IPS DF 19.7 (cell line): ENCODE measurements at regions not wholly inside any gene's neighbourhood (a gene's known extent, or its start where the extent isn't known, plus 50 kb on each side); places are given as distances from the start of the nearest gene placed in this dataset.
"Not testable (repeated sequence)": the region's sequence is repeated elsewhere in the genome, so short reads cannot be mapped to it uniquely, and the experiment has no call there.

Experiments
- DNase-seq: peaks from one replicate; pipeline ENCODE4 v3.0.0-alpha.2; 2013; ENCODE audit warnings: low read depth, low spot score

DNA sequence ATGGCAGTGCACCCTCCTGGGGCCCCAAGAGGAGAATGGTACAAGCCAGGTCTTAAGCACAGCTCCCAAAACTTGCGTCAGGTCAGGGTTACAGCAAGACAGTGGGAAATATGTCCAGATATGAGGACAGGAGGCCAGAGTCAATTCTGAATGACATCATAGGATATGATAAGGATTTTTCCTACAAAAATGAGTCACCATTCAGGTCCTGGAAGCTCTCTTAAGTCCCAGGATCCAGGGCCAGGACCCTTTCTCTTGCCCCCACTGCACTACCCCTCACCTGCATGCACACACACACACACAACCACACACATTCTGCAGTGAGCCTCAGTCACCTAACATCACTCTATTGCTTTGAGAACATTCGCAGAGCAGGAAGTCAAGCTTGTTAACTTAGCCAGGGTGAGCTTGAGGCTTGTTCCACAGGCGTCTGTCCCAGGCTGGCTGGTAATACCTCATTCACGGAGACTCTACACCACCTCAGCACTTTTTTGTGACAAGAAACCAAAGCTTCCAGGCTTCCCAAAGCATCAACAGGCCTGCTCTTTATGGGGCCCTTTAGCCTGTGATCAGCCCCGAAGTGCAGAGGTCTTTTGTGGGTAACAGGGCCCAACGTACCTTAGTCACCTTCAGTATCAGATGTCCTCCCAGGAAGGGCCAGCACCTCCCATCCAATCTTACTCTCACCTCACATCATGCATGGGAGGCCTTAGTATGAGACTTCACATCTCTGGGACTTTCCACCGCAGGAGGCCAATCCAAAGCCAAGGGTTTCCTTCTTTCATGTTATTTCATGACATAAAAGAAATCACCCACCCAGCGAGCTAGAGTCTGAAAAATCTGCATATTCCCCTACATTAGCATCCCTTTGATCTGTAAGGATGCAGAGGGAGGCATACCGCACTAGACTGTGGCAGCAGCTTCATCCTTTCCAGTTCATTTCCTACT, 74.0 kb upstream of the LIPC start:
- no peak for DNase-seq

DNA sequence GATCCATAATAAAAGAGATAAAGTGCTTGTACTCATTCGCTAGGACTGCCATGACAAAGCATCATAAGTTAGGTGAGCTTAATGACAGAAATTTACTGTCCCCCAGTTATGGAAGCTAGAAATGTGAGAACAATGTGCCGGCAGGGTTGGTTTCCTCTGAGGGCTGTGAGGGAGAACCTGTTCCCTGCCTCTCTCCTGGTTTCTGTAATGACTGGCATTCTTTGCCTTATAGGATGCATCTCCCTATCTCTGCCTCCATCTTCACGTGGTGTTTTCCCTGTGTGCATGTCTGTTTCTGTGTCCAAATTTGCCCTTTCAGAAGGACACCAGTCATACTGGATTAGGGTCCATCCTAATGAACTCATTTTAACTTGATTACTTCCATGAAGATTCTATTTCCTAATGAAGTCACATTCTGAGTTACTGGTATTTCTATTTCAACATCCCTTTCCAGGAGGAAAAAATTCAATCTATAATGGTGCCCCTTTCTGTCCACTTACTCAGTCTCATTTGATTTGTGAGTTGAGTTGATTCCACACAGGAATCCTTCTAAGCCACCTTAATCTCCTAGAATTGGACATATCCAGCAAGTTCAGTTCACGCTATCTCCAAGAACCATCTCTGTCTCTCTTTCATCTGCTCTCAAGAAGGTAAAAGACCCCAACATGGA, 71.2 kb upstream of the LIPC start:
- DNase-seq, result no peak

DNA sequence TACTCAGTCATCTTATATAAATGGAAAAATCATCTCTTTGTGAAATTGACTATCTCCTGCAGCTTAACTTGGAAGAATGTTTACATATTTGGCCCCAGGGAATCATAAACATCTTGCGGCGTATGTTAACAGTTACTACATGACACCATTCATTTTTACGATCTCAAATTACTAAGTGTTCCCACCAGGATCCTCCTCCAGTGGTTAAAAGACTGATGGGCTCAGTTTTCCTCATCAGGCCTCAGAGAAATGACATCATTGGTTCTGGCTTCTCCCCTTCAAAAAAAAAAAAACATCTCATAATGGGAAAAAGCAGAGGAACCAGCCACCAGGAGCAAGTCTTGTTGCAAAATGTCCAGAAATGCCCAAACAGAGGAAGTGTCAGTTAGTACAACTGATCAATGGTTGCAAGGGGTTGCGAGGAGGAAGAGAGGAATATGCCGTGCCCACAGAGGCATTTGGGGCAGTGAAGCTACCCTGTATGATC, 70.5 kb upstream of the LIPC start:
- DNase-seq, result no peak

- no peak for DNase-seq
Observed at GRCh38 chr15:58362262-58362922, 69.4 kb upstream of the LIPC start.

DNA sequence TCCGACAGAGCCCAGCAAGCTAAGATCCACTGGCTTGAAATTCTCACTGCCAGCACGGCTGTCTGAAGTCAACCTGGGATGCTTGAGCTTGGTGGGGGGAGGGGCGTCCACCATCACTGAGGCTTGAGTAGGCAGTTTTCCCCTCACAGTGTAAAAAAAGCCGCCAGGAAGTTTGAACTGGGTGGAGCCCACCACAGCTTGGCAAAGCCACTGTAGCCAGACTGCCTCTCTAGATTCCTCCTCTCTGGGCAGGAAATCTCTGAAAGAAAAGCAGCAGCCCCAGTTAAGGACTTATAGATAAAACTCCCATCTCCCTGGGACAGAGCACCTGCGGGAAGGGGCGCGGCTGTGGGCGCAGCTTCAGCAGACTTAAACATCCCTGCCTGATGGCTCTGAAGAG, 68.7 kb upstream of the LIPC start:
- not testable (repeated sequence) for DNase-seq

DNA sequence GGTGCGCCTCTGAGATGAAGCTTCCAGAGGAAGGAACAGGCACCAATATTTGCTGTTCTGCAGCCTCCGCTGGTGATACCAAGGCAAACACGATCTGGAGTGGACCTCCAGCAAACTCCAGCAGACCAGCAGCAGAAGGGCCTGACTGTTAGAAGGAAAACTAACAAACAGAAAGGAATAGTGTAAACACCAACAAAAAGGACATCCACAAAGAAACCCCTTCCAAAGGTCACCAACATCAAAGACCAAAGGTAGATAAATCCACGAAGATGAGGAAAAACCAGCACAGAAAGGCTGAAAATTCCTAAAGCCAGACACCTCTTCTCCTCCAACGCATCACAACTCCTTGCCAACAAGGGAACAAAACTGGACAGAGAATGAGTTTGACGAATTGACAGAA, 68.1 kb upstream of the LIPC start:
- not testable (repeated sequence) for DNase-seq

DNA sequence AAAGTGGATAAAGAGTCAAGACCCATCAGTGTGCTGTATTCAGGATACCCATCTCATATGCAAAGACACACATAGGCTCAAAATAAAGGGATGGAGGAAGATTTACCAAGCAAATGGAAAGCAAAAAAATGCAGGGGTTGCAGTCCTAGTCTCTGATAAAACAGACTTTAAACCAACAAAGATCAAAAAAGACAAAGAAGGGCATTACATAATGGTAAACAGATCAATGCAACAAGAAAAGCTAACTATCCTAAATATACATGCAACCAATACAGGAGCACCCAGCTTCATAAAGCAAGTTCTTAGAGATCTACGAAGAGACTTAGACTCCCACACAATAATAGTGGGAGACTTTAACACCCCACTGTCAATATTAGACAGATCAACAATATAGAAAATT, 66.7 kb upstream of the LIPC start:
- not testable (repeated sequence) for DNase-seq

GRCh38 chr15:58369261-58369701, 62.5 kb upstream of the LIPC start:
- DNase-seq, result no peak

- DNase-seq, result no peak
Observed at GRCh38 chr15:58369956-58370355, 61.8 kb upstream of the LIPC start.

DNA sequence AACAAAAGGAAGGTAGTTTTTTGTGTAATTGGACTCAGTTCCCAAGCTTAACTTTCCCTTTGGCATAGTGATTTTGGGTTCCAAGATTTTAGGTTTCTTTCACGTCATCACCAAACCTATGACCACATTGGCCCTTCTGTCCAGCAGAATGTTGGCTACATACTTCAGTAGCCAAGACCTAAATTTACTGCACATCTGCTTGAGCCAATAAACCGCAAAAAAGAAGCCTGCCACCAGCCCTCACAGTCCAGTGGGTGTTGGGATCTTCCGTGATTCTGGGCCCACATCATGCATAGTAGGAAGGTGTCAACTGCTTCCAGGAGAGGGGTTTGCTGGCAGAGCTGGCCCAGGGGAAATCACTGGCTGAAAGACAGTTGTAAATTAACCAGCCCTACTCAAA, 57.6 kb upstream of the LIPC start:
- no peak for DNase-seq

- no peak for DNase-seq
Observed at GRCh38 chr15:58377193-58377592, 54.6 kb upstream of the LIPC start.

DNA sequence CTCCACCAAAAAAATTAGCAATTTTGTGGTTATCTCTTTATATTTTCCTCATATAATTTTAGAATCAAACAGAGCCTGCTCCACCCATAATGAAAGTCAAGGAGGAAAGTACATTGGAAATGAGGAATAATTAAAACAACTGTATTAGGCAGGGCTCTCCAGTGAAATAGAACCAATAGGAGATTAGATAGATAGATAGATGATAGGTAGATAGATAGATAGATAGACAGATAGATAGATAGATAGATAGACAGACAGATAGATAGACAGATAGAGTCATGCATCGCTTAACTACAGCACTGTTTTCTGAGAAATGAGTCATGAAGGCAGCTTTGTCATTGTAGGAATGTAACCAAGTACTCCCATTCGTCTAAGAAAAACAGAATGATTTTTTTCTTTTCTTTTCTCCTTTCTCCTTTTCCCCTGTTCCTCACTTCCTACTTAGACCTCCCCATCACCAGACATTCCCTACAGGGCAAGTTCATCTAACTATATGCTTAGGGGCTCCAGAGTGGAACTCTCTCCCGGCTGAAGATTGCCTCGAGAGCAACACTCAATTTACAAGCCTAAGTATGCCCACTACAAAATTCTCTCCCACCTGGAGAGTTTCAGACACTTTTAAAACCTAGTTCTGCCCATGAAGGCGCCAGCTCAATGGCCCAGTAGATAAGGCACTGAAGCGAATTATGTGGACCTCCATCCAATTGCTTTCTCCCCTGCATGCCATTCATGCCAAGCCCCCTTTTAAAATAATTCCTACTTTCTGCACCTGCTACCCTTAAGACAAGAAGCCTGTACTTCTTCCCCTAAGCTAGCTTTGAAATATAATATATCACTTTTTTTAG, 53.3 kb upstream of the LIPC start:
- DNase-seq, result no peak

DNA sequence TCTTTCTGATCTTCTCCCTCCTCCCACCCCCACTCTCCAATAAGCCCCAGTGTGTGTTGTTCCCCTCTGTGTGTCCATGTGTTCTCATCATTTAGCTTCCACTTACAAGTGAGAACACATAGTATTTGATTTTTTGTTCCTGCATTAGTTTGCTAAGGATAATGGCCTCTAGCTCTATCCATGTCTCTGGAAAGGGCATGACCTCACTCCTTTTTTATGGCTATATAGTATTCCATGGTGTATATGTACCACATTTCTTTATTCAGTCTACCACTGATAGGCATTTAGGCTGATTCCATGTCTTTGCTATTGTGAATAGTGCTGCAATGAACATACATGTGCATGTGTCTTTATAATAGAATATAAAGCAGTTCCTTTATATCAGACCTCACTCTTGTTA, 52.3 kb upstream of the LIPC start:
- not testable (repeated sequence) for DNase-seq

DNA sequence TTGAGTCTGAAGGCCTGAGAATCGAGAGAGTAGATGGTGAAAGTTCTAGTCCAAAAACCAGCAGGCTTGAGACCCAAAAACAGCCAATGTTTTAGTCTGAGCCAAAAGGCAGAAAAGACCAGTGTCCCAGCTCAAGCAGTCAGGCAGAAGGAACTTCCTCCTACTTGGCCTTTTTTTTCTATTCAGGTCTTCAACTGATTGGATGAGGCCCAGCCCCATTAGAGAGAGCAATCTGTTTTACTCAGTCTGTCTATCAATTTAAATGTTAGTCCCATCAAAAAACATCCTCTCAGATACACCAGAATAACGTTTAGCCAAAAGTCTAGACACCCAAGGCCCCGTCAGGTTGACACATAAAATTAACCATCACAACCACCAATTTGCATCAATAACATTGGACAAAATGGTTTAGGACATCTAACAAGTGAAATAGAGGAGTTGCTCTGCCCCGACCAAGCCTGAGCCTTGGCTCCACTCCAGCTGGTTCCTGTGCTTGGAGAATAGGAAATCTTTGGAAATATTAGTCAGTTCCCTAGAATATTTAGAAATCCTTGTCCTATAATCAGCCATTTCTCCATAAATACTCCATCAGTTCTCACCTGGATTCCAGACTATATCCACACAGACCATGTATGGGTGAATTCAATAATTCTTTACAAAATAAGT, 51.4 kb upstream of the LIPC start:
- no peak for DNase-seq

DNA sequence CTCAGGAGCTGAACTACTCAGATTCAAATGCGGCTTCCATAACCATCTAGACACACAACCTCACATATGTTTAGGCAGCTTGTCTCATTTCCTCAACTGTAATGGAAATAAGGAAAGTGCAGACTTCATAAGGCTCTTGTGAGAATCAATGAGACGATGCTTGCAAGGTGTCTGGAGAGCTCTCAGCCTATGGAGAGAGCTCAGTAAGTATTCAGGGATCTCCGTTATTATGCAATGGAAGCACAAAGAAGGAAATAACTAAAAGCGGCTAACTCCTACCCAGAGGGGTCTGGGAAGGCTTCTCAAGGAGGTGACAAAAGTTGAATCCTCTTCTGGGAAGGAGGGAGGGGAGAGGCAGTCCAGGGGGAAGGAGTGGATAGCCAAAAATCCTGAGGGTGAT, 50.1 kb upstream of the LIPC start:
- DNase-seq, result no peak
